Progenitor cell of endocrine pancreas (in vitro differentiated cells): ENCODE measurements at regions not wholly inside any gene's neighbourhood (a gene's known extent, or its start where the extent isn't known, plus 50 kb on each side); places are given as distances from the start of the nearest gene placed in this dataset.

Source experiments
- DNase-seq: peaks from one replicate; pipeline ENCODE4 v3.0.0; 2021; ENCODE audit warnings: low spot score; ENCODE audit not compliant: unreplicated experiment
- H3K27ac Mint-ChIP-seq: 2 replicates; pipeline ENCODE4 v1.8.0; 2021; ENCODE audit warnings: mild to moderate bottlenecking, moderate library complexity, mixed read lengths
- H3K27me3 Mint-ChIP-seq: 2 replicates; pipeline ENCODE4 v1.8.0; 2021; ENCODE audit warnings: mixed read lengths
- H3K36me3 Mint-ChIP-seq: 2 replicates; pipeline ENCODE4 v1.8.0; 2022; ENCODE audit warnings: mixed read lengths; ENCODE audit not compliant: insufficient read depth
- H3K4me1 Mint-ChIP-seq: 2 replicates; pipeline ENCODE4 v1.8.0; 2021; ENCODE audit warnings: low read depth, mixed read lengths
- H3K4me3 Mint-ChIP-seq: 2 replicates; pipeline ENCODE4 v1.8.0; 2021; ENCODE audit warnings: low read depth, mild to moderate bottlenecking, moderate library complexity, mixed read lengths
- H3K9me3 Mint-ChIP-seq: 2 replicates; pipeline ENCODE4 v1.8.0; 2021; ENCODE audit warnings: low read depth, mixed read lengths
- CTCF ChIP-seq: fragments of 200-600 bp; sonication (generic); IDR thresholded peaks from one replicate; pipeline ENCODE4 v1.5.0; 2021; ENCODE audit warnings: antibody characterized with exemption, mild to moderate bottlenecking; ENCODE audit not compliant: unreplicated experiment

DNA sequence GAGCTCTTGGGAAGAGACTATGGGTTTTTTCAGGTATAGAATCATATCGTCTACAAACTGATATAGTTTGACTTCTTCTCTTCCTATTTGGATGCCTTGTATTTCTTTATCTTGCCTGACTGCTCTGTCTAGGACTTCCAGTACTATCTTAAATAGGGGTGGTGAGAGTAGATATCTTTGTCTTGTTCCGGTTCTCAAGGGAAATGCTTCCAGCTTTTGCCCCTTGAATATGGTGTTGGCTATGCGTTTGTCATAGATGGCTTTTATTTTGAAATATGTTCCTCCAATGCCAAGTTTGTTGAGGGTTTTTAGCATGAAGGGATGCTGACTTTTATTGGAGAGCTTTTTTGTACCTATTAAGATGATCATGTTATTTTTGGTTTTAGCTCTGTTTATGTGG lies 170.3 kb downstream of the PTGER3 start:
- no peak overlapping the region for H3K4me3 Mint-ChIP-seq
- peaks cover 4% of the 10 kb centered on the region for H3K4me1 Mint-ChIP-seq
- H3K9me3 Mint-ChIP-seq: peaks cover 4% of the 10 kb centered on the region
- DNase-seq: no peak
- no peak overlapping the region for H3K27ac Mint-ChIP-seq
- H3K36me3 Mint-ChIP-seq: no peaks in the 10 kb centered on the region
- no peaks in the 10 kb centered on the region for H3K27me3 Mint-ChIP-seq
- TF ChIP-seq CTCF: no peak

DNA sequence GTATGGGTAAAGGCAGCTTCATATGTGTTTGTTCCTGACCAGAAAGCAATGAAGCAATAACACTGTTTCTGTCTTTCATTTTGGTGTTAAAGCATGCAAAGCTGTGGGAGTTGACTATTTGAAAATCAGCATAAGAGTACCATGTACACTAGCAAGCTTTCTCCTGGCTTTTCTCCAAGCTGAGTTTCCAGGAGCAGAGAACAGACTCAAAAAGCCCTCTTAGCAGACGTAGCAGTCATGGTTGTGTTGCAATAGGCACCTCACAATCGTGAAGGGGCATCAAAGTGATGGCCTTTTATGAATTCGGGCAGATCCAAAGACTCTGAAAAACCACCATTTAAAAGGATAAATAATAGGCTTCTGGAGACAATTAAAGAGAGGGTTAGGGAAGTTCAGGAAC lies 159.7 kb downstream of the PTGER3 start:
- Mint-ChIP-seq H3K27me3 (no peaks in the 10 kb centered on the region), H3K9me3 (no peaks in the 10 kb centered on the region), H3K4me3 (no peak overlapping the region), H3K36me3 (no peaks in the 10 kb centered on the region), H3K27ac (no peak overlapping the region), H3K4me1 (peaks cover 8% of the 10 kb centered on the region)
- no peak for TF ChIP-seq CTCF
- DNase-seq: no peak

- Mint-ChIP-seq H3K4me1 (peaks cover 8% of the 10 kb centered on the region), H3K36me3 (no peaks in the 10 kb centered on the region), H3K27ac (no peak overlapping the region), H3K9me3 (no peaks in the 10 kb centered on the region), H3K27me3 (no peaks in the 10 kb centered on the region), H3K4me3 (no peak overlapping the region)
- no peak for DNase-seq
- TF ChIP-seq CTCF: no peak
Measured at GRCh38 chr1:70888722-70889121, 158.9 kb downstream of the PTGER3 start.

DNA sequence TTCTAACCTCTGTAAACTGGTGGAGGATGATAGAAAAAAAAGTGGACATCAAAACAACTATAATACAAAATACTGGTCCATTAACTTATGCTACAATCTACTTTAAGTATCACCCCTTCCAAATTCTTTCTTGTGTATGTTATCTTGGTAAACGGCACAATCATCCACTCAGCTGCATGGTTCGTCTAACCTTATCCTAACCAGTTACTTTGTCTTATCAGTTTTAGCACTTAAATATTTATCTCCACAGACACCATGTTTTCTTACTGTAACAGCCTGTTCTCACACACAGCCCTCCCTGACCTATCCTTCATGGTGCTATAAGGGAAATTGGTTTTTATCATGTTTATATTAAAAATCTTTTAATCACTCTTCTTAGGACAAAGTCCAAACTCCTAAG lies 157.2 kb downstream of the PTGER3 start:
- H3K4me3 Mint-ChIP-seq: no peak overlapping the region
- H3K27ac Mint-ChIP-seq: no peak overlapping the region
- H3K36me3 Mint-ChIP-seq: no peaks in the 10 kb centered on the region

GRCh38 chr1:70891051-70891843 lies 156.4 kb downstream of the PTGER3 start:
- Mint-ChIP-seq H3K4me1 (peaks cover 8% of the 10 kb centered on the region), H3K4me3 (no peak overlapping the region)

More for the DNA sequence above, 157.2 kb downstream of the PTGER3 start:
- TF ChIP-seq CTCF: no peak
- peaks cover 8% of the 10 kb centered on the region for H3K4me1 Mint-ChIP-seq
- no peaks in the 10 kb centered on the region for H3K9me3 Mint-ChIP-seq
- DNase-seq: no peak
- H3K27me3 Mint-ChIP-seq: no peaks in the 10 kb centered on the region

More at GRCh38 chr1:70891051-70891843, 156.4 kb downstream of the PTGER3 start:
- Mint-ChIP-seq H3K27me3 (no peaks in the 10 kb centered on the region), H3K27ac (no peak overlapping the region), H3K36me3 (no peaks in the 10 kb centered on the region), H3K9me3 (no peaks in the 10 kb centered on the region)
- no peak for TF ChIP-seq CTCF
- no peak for DNase-seq
